Stomach smooth muscle (tissue), 2 donors: ENCODE measurements at regions not wholly inside any gene's neighbourhood (a gene's known extent, or its start where the extent isn't known, plus 50 kb on each side); places are given as distances from the start of the nearest gene placed in this dataset.
"Not testable (repeated sequence)": the region's sequence is repeated elsewhere in the genome, so short reads cannot be mapped to it uniquely, and the experiment has no call there.

ENCODE experiments used
- H3K27ac ChIP-seq: one replicate; pipeline ENCODE4 v1.7.0; 2013; ENCODE audit warnings: mild to moderate bottlenecking, low read length, inconsistent platforms
- H3K27me3 ChIP-seq, 2 donors: one replicate each; pipeline ENCODE4 v1.7.0; 2013; ENCODE audit warnings: low read length in 2 of 2; ENCODE audit not compliant: insufficient read depth in 2 of 2, control insufficient read depth in 1 of 2
- H3K36me3 ChIP-seq, 2 donors: one replicate each; pipeline ENCODE4 v1.7.0; 2013; ENCODE audit warnings: low read length in 2 of 2; ENCODE audit not compliant: control insufficient read depth in 2 of 2, insufficient read depth in 2 of 2
- H3K4me1 ChIP-seq: one replicate; pipeline ENCODE4 v1.7.0; 2013; ENCODE audit warnings: low read length; ENCODE audit not compliant: control insufficient read depth, insufficient read depth
- H3K4me3 ChIP-seq, 2 donors: one replicate each; pipeline ENCODE4 v1.7.0; 2013; ENCODE audit warnings: low read length in 2 of 2
- H3K9ac ChIP-seq, 2 donors: one replicate each; pipeline ENCODE4 v1.7.0; 2013; ENCODE audit warnings: low read length in 2 of 2, mild to moderate bottlenecking in 1 of 2
- H3K9me3 ChIP-seq, 2 donors: one replicate each; pipeline ENCODE4 v1.7.0; 2013; ENCODE audit warnings: low read length in 2 of 2; ENCODE audit not compliant: control insufficient read depth in 2 of 2
- donor health status: healthy.
- donor health status: Pancreatic carcinoma.

- Histone ChIP-seq H3K27ac (no peak overlapping the region), H3K36me3 (no peaks in the 10 kb centered on the region), H3K27me3 (no peaks in the 10 kb centered on the region), H3K4me3 (no peak overlapping the region), H3K4me1 (no peaks in the 10 kb centered on the region), H3K9ac (no peak overlapping the region), H3K9me3 (no peaks in the 10 kb centered on the region)
Observed at GRCh38 chr5:92081958-92082712, 699.0 kb upstream of the ARRDC3 start.

GRCh38 chr5:92070786-92071185 is 687.7 kb upstream of the ARRDC3 start:
- Histone ChIP-seq H3K9me3 (no peaks in the 10 kb centered on the region), H3K4me3 (no peak overlapping the region), H3K9ac (no peak overlapping the region), H3K27me3 (no peaks in the 10 kb centered on the region), H3K4me1 (no peaks in the 10 kb centered on the region), H3K27ac (no peak overlapping the region), H3K36me3 (no peaks in the 10 kb centered on the region)

- peaks cover 0 to 2% of the 10 kb centered on the region in 2 donors for H3K9me3 ChIP-seq
- no peaks in the 10 kb centered on the region for H3K27me3 ChIP-seq
- no peaks in the 10 kb centered on the region for H3K36me3 ChIP-seq
- H3K9ac ChIP-seq: no peak overlapping the region
- no peak overlapping the region for H3K4me3 ChIP-seq
- no peaks in the 10 kb centered on the region for H3K4me1 ChIP-seq
- no peak overlapping the region for H3K27ac ChIP-seq
Observed at GRCh38 chr5:92064993-92065392, 681.9 kb upstream of the ARRDC3 start.

DNA sequence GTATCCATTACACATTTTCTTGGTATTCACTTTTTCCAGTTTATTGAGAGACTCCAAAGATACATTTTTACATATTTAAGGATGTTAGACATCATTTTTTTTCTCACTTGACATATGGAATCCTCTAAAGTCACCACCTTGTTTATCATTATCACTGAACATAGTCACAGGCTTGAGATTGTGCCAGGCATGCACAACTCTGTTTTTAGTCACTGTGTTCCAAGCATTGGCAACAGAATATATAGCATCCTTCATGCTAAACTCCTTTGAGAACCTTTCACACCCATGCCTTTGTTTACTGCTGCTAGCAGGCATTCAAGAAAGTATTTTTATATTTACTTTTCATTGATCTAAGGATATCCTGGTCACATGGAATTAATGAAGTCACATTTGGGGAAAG is 668.6 kb upstream of the ARRDC3 start:
- Histone ChIP-seq H3K9me3 (peaks cover 0 to 4% of the 10 kb centered on the region in 2 donors), H3K27ac (no peak overlapping the region), H3K4me1 (no peaks in the 10 kb centered on the region), H3K4me3 (no peak overlapping the region), H3K36me3 (no peaks in the 10 kb centered on the region), H3K27me3 (no peaks in the 10 kb centered on the region), H3K9ac (no peak overlapping the region)

GRCh38 chr5:92050970-92051369 is 667.9 kb upstream of the ARRDC3 start:
- Histone ChIP-seq H3K27me3 (no peaks in the 10 kb centered on the region), H3K27ac (no peak overlapping the region), H3K9me3 (peaks cover 0 to 4% of the 10 kb centered on the region in 2 donors), H3K4me1 (no peaks in the 10 kb centered on the region), H3K36me3 (no peaks in the 10 kb centered on the region), H3K9ac (no peak overlapping the region), H3K4me3 (no peak overlapping the region)

DNA sequence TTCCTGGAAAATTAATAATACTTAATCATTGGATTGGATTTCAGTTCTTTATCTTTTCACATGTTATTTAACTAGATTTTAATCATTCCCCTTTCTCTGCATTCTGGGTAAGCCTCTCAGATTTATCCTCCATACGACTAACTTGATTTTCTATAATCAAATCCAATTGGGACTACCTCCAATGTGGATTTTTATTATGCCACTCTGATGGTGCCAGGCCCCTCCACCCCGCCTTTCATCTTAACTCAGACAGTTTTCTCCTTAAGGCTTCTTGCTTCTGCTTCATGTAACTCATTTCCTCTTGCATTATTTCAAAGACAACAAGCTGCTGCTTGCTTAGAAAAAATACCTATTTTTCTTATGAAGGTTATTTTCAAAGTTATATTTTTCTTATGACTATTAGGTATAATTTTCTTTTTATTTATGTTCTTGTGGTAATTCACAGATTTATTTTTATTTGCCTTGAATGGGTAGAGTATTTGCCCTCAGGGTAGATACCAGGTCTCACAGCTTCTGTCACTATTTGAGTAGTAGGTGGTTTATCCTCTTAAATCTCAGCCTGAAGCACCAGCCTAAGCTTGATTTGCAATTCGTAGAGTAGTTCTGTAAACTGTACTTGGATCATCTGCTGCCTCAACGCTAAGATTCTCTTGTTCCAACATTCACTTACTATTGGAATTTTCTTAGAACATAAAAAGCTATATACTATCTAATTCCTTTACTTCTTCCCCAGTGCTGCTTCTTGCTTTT is 659.0 kb upstream of the ARRDC3 start:
- no peak overlapping the region for H3K9ac ChIP-seq
- no peaks in the 10 kb centered on the region for H3K4me1 ChIP-seq
- no peaks in the 10 kb centered on the region for H3K36me3 ChIP-seq
- H3K4me3 ChIP-seq: no peak overlapping the region
- H3K9me3 ChIP-seq: no peaks in the 10 kb centered on the region
- no peaks in the 10 kb centered on the region for H3K27me3 ChIP-seq
- no peak overlapping the region for H3K27ac ChIP-seq

GRCh38 chr5:92041206-92041605 is 658.1 kb upstream of the ARRDC3 start:
- Histone ChIP-seq H3K9me3 (no peaks in the 10 kb centered on the region), H3K4me1 (no peaks in the 10 kb centered on the region), H3K9ac (no peak overlapping the region), H3K27ac (no peak overlapping the region), H3K36me3 (no peaks in the 10 kb centered on the region), H3K4me3 (no peak overlapping the region), H3K27me3 (no peaks in the 10 kb centered on the region)

DNA sequence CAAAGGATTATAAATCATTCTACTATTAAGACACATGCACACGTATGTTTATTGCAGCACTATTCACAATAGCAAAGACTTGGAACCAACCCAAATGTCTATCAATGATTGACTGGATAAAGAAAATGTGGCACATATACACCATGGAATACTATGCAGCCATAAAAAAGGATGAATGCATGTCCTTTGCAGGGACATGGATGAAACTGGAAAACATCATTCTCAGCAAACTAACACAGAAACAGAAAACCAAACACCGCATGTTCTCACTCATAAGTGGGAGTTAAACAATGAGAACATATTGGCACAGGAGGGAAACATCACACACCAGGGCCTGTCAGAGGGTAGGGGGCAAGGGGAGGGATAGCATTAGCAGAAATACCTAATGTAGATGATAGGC is 646.7 kb upstream of the ARRDC3 start:
- H3K9ac ChIP-seq, H3K4me1 ChIP-seq, H3K36me3 ChIP-seq, H3K9me3 ChIP-seq, H3K27ac ChIP-seq, H3K4me3 ChIP-seq, H3K27me3 ChIP-seq: not testable (repeated sequence)

- H3K27ac ChIP-seq: no peak overlapping the region
- no peaks in the 10 kb centered on the region for H3K9me3 ChIP-seq
- H3K27me3 ChIP-seq: no peaks in the 10 kb centered on the region
- H3K4me3 ChIP-seq: no peak overlapping the region
- no peak overlapping the region for H3K9ac ChIP-seq
- H3K36me3 ChIP-seq: no peaks in the 10 kb centered on the region
- H3K4me1 ChIP-seq: no peaks in the 10 kb centered on the region
Observed at GRCh38 chr5:92023555-92023954, 640.4 kb upstream of the ARRDC3 start.

GRCh38 chr5:92023141-92023471 is 640.0 kb upstream of the ARRDC3 start:
- H3K9me3 ChIP-seq: no peaks in the 10 kb centered on the region
- no peaks in the 10 kb centered on the region for H3K27me3 ChIP-seq
- no peak overlapping the region for H3K9ac ChIP-seq
- H3K4me3 ChIP-seq: no peak overlapping the region
- no peaks in the 10 kb centered on the region for H3K36me3 ChIP-seq
- H3K27ac ChIP-seq: no peak overlapping the region
- H3K4me1 ChIP-seq: no peaks in the 10 kb centered on the region
